WTC11 (cell line): ENCODE measurements at regions not wholly inside any gene's neighbourhood (a gene's known extent, or its start where the extent isn't known, plus 50 kb on each side); places are given as distances from the start of the nearest gene placed in this dataset.

ENCODE experiments used
- ATAC-seq: fragments of 200-7000 bp; cut with Tn5 transposase; 2 replicates; pipeline ENCODE4 v1.10.0; 2021; ENCODE audit warnings: mild to moderate bottlenecking, moderate library complexity
- CTCF ChIA-PET: fragments of 300-600 bp; sonication (Branson Sonifier 250); formaldehyde crosslinking; loops from one replicate; lab custom pipeline; 2021; ENCODE audit warnings: antibody characterized with exemption; lab: Charles Lee
- POLR2A ChIA-PET: fragments of 350-600 bp; sonication (Branson Sonifier 250); formaldehyde crosslinking; loops from one replicate; lab custom pipeline; 2021; ENCODE audit warnings: antibody characterized with exemption; lab: Charles Lee
- DNase-seq: peaks from one replicate; pipeline ENCODE4 v3.0.0; 2021; ENCODE audit warnings: low spot score
- H3K27ac Mint-ChIP-seq: 2 replicates; pipeline ENCODE4 v1.8.0; 2021; ENCODE audit warnings: mixed read lengths
- H3K27me3 Mint-ChIP-seq: 2 replicates; pipeline ENCODE4 v1.8.0; 2021; ENCODE audit warnings: low read depth, mild to moderate bottlenecking, moderate library complexity, mixed read lengths
- H3K36me3 Mint-ChIP-seq: 2 replicates; pipeline ENCODE4 v1.8.0; 2021; ENCODE audit warnings: mixed read lengths
- H3K4me1 Mint-ChIP-seq: 2 replicates; pipeline ENCODE4 v1.8.0; 2022; ENCODE audit warnings: mixed read lengths
- H3K4me3 Mint-ChIP-seq: 2 replicates; pipeline ENCODE4 v1.8.0; 2021; ENCODE audit warnings: mild to moderate bottlenecking, moderate library complexity, mixed read lengths
- H3K9me3 Mint-ChIP-seq: 2 replicates; pipeline ENCODE4 v1.8.0; 2021; ENCODE audit warnings: mixed read lengths
- CBFB ChIP-seq: sonication (generic); formaldehyde crosslinking; IDR thresholded peaks from 2 replicates; pipeline ENCODE4 v1.8.1; 2022; ENCODE audit warnings: mild to moderate bottlenecking, low read depth, missing genetic modification reagents
- ELF4 ChIP-seq: sonication (generic); formaldehyde crosslinking; IDR thresholded peaks from 2 replicates; pipeline ENCODE4 v1.8.1; 2022; ENCODE audit warnings: low read depth, mild to moderate bottlenecking, moderate library complexity, missing genetic modification reagents
- JUN ChIP-seq: sonication (generic); formaldehyde crosslinking; IDR thresholded peaks from 2 replicates; pipeline ENCODE4 v1.8.0; 2023; ENCODE audit warnings: mild to moderate bottlenecking, missing genetic modification reagents
- KAT7 ChIP-seq: sonication (generic); formaldehyde crosslinking; IDR thresholded peaks from 2 replicates; pipeline ENCODE4 v1.8.1; 2023; ENCODE audit warnings: missing genetic modification reagents, mild to moderate bottlenecking, borderline replicate concordance
- MYBL2 ChIP-seq: sonication (generic); formaldehyde crosslinking; IDR thresholded peaks from 2 replicates; pipeline ENCODE4 v1.8.1; 2023; ENCODE audit warnings: mild to moderate bottlenecking, moderate library complexity, missing genetic modification reagents
- NR1H2 ChIP-seq: sonication (generic); formaldehyde crosslinking; IDR thresholded peaks from 2 replicates; pipeline ENCODE4 v1.9.0; 2021; ENCODE audit warnings: mild to moderate bottlenecking, moderate library complexity, missing genetic modification reagents
- NR3C1 ChIP-seq: sonication (generic); formaldehyde crosslinking; conservative IDR thresholded peaks from 2 replicates; pipeline ENCODE4 v1.8.1; 2023; ENCODE audit warnings: low read depth, mild to moderate bottlenecking, missing genetic modification reagents
- TEAD1 ChIP-seq: sonication (generic); formaldehyde crosslinking; IDR thresholded peaks from 2 replicates; pipeline ENCODE4 v1.8.0; 2022; ENCODE audit warnings: mild to moderate bottlenecking, missing genetic modification reagents
- TP53 ChIP-seq: sonication (generic); formaldehyde crosslinking; IDR thresholded peaks from 2 replicates; pipeline ENCODE4 v1.8.1; 2023; ENCODE audit warnings: mild to moderate bottlenecking, missing genetic modification reagents
- ZNF121 ChIP-seq: sonication (generic); formaldehyde crosslinking; IDR thresholded peaks from 2 replicates; pipeline ENCODE4 v1.8.0; 2023; ENCODE audit warnings: missing genetic modification reagents
- TF ChIP-seq, protein P1 (sequence below): sonication (generic); formaldehyde crosslinking; conservative IDR thresholded peaks from 2 replicates; pipeline ENCODE4 v1.8.1; 2022; ENCODE audit warnings: mild to moderate bottlenecking, missing genetic modification reagents
- TF ChIP-seq, protein P2 (sequence below): fragments of 250-450 bp; sonication (Bioruptor Pico); IDR thresholded peaks from 2 replicates; pipeline ENCODE4 v2.1.2; 2022; ENCODE audit warnings: mild to moderate bottlenecking, moderate library complexity
- TF ChIP-seq, protein P3 (sequence below): sonication (generic); formaldehyde crosslinking; IDR thresholded peaks from 2 replicates; pipeline ENCODE4 v1.8.0; 2022; ENCODE audit warnings: mild to moderate bottlenecking, missing genetic modification reagents
- TF ChIP-seq, protein P4 (sequence below): fragments of 250-450 bp; sonication (Bioruptor Pico); IDR thresholded peaks from 2 replicates; pipeline ENCODE4 v1.9.0; 2021; ENCODE audit warnings: mild to moderate bottlenecking, borderline replicate concordance
- TF ChIP-seq, protein P5 (sequence below): sonication (generic); formaldehyde crosslinking; IDR thresholded peaks from 2 replicates; pipeline ENCODE4 v1.8.1; 2022; ENCODE audit warnings: missing genetic modification reagents, borderline replicate concordance
- TF ChIP-seq, protein P6 (sequence below): sonication (generic); formaldehyde crosslinking; IDR thresholded peaks from 2 replicates; pipeline ENCODE4 v1.8.1; 2023; ENCODE audit warnings: mild to moderate bottlenecking, missing genetic modification reagents, moderate library complexity
- TF ChIP-seq, protein P7 (sequence below): sonication (generic); formaldehyde crosslinking; conservative IDR thresholded peaks from 2 replicates; pipeline ENCODE4 v1.8.1; 2023; ENCODE audit warnings: mild to moderate bottlenecking, low read depth, missing genetic modification reagents, moderate library complexity

DNA sequence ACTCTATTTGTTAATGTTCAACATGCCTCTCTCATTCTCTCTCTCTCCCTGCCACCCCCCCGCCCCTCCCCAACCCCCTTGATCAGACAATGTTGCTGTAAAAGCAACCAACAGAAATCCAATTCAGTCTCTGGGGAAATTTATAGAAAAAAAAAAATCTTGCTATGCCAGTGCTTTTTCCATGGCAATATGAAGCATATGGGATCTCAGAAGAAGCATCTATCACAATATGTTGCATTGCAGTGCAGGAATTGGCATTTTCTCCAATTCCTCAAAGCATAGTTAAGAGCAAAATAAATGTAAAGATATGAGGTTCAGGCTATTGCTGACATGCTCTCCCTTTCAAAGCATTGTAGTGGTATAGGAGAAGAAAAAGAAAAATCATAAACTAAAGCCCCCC, 90.9 kb upstream of the LDB2 start:
- Mint-ChIP-seq H3K27ac (no peak overlapping the region), H3K27me3 (no peaks in the 10 kb centered on the region), H3K4me3 (no peak overlapping the region), H3K4me1 (peaks cover 29% of the 10 kb centered on the region), H3K9me3 (no peaks in the 10 kb centered on the region), H3K36me3 (no peaks in the 10 kb centered on the region)
- DNase-seq: no peak
- ChIA-PET CTCF (no interaction called here), POLR2A (no interaction called here)
- TF ChIP-seq, protein P1, sequence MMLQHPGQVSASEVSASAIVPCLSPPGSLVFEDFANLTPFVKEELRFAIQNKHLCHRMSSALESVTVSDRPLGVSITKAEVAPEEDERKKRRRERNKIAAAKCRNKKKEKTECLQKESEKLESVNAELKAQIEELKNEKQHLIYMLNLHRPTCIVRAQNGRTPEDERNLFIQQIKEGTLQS: no peak
- no peak for TF ChIP-seq JUN (CRISPR knock-in tag)
- TF ChIP-seq MYBL2 (CRISPR knock-in tag): no peak
- no peak for TF ChIP-seq NR3C1 (CRISPR knock-in tag)
- TF ChIP-seq TEAD1 (CRISPR knock-in tag): no peak
- no peak for TF ChIP-seq TP53
- TF ChIP-seq, protein P2, sequence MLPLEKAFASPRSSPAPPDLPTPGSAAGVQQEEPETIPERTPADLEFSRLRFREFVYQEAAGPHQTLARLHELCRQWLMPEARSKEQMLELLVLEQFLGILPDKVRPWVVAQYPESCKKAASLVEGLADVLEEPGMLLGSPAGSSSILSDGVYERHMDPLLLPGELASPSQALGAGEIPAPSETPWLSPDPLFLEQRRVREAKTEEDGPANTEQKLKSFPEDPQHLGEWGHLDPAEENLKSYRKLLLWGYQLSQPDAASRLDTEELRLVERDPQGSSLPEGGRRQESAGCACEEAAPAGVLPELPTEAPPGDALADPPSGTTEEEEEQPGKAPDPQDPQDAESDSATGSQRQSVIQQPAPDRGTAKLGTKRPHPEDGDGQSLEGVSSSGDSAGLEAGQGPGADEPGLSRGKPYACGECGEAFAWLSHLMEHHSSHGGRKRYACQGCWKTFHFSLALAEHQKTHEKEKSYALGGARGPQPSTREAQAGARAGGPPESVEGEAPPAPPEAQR (CRISPR knock-in tag): no peak
- TF ChIP-seq, protein P3, sequence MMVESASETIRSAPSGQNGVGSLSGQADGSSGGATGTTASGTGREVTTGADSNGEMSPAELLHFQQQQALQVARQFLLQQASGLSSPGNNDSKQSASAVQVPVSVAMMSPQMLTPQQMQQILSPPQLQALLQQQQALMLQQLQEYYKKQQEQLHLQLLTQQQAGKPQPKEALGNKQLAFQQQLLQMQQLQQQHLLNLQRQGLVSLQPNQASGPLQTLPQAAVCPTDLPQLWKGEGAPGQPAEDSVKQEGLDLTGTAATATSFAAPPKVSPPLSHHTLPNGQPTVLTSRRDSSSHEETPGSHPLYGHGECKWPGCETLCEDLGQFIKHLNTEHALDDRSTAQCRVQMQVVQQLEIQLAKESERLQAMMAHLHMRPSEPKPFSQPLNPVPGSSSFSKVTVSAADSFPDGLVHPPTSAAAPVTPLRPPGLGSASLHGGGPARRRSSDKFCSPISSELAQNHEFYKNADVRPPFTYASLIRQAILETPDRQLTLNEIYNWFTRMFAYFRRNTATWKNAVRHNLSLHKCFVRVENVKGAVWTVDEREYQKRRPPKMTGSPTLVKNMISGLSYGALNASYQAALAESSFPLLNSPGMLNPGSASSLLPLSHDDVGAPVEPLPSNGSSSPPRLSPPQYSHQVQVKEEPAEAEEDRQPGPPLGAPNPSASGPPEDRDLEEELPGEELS: no peak
- TF ChIP-seq ELF4 (CRISPR knock-in tag): no peak
- ATAC-seq: no peak

DNA sequence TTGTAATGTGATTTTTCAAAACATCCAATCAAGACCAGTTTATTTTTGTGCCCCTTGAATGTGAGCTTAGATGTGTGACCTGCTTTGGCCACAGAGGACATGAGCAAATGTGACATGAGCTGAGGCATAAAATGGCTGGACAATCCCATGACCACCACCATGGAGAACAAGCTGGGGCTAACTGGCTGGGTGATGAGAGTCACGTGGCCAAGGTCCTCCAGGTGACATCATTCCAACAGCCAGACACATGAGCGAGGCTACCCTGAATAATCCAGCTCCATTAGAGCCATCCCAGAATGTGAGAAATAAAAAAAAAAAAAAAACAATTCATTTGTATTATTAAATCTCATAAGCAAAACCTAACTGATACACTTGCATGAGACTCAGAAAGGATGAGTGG, 90.4 kb upstream of the LDB2 start:
- TF ChIP-seq, protein P4, sequence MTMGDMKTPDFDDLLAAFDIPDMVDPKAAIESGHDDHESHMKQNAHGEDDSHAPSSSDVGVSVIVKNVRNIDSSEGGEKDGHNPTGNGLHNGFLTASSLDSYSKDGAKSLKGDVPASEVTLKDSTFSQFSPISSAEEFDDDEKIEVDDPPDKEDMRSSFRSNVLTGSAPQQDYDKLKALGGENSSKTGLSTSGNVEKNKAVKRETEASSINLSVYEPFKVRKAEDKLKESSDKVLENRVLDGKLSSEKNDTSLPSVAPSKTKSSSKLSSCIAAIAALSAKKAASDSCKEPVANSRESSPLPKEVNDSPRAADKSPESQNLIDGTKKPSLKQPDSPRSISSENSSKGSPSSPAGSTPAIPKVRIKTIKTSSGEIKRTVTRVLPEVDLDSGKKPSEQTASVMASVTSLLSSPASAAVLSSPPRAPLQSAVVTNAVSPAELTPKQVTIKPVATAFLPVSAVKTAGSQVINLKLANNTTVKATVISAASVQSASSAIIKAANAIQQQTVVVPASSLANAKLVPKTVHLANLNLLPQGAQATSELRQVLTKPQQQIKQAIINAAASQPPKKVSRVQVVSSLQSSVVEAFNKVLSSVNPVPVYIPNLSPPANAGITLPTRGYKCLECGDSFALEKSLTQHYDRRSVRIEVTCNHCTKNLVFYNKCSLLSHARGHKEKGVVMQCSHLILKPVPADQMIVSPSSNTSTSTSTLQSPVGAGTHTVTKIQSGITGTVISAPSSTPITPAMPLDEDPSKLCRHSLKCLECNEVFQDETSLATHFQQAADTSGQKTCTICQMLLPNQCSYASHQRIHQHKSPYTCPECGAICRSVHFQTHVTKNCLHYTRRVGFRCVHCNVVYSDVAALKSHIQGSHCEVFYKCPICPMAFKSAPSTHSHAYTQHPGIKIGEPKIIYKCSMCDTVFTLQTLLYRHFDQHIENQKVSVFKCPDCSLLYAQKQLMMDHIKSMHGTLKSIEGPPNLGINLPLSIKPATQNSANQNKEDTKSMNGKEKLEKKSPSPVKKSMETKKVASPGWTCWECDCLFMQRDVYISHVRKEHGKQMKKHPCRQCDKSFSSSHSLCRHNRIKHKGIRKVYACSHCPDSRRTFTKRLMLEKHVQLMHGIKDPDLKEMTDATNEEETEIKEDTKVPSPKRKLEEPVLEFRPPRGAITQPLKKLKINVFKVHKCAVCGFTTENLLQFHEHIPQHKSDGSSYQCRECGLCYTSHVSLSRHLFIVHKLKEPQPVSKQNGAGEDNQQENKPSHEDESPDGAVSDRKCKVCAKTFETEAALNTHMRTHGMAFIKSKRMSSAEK (CRISPR knock-in tag): no peak
- TF ChIP-seq, protein P5, sequence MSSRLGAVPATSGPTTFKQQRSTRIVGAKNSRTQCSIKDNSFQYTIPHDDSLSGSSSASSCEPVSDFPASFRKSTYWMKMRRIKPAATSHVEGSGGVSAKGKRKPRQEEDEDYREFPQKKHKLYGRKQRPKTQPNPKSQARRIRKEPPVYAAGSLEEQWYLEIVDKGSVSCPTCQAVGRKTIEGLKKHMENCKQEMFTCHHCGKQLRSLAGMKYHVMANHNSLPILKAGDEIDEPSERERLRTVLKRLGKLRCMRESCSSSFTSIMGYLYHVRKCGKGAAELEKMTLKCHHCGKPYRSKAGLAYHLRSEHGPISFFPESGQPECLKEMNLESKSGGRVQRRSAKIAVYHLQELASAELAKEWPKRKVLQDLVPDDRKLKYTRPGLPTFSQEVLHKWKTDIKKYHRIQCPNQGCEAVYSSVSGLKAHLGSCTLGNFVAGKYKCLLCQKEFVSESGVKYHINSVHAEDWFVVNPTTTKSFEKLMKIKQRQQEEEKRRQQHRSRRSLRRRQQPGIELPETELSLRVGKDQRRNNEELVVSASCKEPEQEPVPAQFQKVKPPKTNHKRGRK (CRISPR knock-in tag): no peak
- Mint-ChIP-seq H3K9me3 (no peaks in the 10 kb centered on the region), H3K27me3 (no peaks in the 10 kb centered on the region), H3K27ac (no peak overlapping the region), H3K4me1 (peaks cover 24% of the 10 kb centered on the region), H3K36me3 (no peaks in the 10 kb centered on the region), H3K4me3 (no peak overlapping the region)
- ATAC-seq: no peak
- CTCF ChIA-PET: no interaction called here
- DNase-seq: no peak
- POLR2A ChIA-PET: no interaction called here

DNA sequence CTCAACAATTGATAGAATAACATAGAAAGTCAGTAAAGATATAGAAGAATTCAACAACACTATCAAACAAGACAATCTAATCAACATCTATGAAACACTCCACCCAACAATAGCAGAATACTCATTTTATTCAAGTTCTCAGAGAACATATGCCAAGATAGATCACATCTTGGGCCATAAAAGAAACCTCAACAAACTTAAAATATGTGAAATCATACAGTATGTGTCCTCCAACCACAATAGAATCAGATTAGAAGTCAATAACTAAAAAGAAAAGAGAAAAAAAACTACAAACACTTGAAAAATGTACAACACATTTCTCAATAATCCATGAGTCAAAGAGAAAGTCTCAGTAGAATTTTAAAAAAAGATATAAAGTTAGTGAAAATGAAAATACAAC, 78.6 kb upstream of the LDB2 start:
- ChIA-PET POLR2A (no interaction called here), CTCF (no interaction called here)
- Mint-ChIP-seq H3K36me3 (peaks cover 2% of the 10 kb centered on the region; the same call in 1 of the 2 replicates), H3K27ac (peak overlapping the region; percentile 54; the same call in 1 of the 2 replicates), H3K4me1 (peaks cover 40% of the 10 kb centered on the region), H3K4me3 (no peak overlapping the region), H3K27me3 (no peaks in the 10 kb centered on the region), H3K9me3 (no peaks in the 10 kb centered on the region; the same call in 1 of the 2 replicates)
- TF ChIP-seq ZNF121 (CRISPR knock-in tag): no peak
- TF ChIP-seq, protein P6, sequence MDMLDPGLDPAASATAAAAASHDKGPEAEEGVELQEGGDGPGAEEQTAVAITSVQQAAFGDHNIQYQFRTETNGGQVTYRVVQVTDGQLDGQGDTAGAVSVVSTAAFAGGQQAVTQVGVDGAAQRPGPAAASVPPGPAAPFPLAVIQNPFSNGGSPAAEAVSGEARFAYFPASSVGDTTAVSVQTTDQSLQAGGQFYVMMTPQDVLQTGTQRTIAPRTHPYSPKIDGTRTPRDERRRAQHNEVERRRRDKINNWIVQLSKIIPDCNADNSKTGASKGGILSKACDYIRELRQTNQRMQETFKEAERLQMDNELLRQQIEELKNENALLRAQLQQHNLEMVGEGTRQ (CRISPR knock-in tag): no peak
- no peak for TF ChIP-seq NR1H2 (CRISPR knock-in tag)
- TF ChIP-seq, protein P7, sequence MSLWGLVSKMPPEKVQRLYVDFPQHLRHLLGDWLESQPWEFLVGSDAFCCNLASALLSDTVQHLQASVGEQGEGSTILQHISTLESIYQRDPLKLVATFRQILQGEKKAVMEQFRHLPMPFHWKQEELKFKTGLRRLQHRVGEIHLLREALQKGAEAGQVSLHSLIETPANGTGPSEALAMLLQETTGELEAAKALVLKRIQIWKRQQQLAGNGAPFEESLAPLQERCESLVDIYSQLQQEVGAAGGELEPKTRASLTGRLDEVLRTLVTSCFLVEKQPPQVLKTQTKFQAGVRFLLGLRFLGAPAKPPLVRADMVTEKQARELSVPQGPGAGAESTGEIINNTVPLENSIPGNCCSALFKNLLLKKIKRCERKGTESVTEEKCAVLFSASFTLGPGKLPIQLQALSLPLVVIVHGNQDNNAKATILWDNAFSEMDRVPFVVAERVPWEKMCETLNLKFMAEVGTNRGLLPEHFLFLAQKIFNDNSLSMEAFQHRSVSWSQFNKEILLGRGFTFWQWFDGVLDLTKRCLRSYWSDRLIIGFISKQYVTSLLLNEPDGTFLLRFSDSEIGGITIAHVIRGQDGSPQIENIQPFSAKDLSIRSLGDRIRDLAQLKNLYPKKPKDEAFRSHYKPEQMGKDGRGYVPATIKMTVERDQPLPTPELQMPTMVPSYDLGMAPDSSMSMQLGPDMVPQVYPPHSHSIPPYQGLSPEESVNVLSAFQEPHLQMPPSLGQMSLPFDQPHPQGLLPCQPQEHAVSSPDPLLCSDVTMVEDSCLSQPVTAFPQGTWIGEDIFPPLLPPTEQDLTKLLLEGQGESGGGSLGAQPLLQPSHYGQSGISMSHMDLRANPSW (CRISPR knock-in tag): no peak
- no peak for TF ChIP-seq KAT7 (CRISPR knock-in tag)
- TF ChIP-seq CBFB (CRISPR knock-in tag): no peak
- ATAC-seq: no peak
- no peak for DNase-seq
